SU-DHL-6 (cell line): ENCODE measurements at regions not wholly inside any gene's neighbourhood (a gene's known extent, or its start where the extent isn't known, plus 50 kb on each side); places are given as distances from the start of the nearest gene placed in this dataset.

ENCODE experiments used
- H2AFZ ChIP-seq: fragments of 200-600 bp; sonication (generic); 2 replicates; pipeline ENCODE4 v1.6.1; 2014; ENCODE audit warnings: low read depth, mild to moderate bottlenecking, moderate library complexity, mixed read lengths, antibody characterized with exemption, low read length; ENCODE audit not compliant: severe bottlenecking
- H3F3A ChIP-seq: fragments of 200-600 bp; shearing (Covaris generic); 2 replicates; pipeline ENCODE4 v1.6.0; 2016; ENCODE audit warnings: antibody characterized with exemption, mild to moderate bottlenecking; ENCODE audit not compliant: insufficient read depth
- H3K27ac ChIP-seq: fragments of 200-600 bp; sonication (generic); 2 replicates; pipeline ENCODE4 v1.5.1; 2016; ENCODE audit warnings: low read depth, mild to moderate bottlenecking, low read length, moderate library complexity, mixed read lengths
- H3K27me3 ChIP-seq: fragments of 200-600 bp; sonication (generic), shearing (Covaris generic); 2 replicates; pipeline ENCODE4 v1.6.0; 2014; ENCODE audit warnings: mild to moderate bottlenecking, low read length
- H3K36me3 ChIP-seq: fragments of 200-600 bp; sonication (generic); 2 replicates; pipeline ENCODE4 v1.6.1; 2014; ENCODE audit warnings: mild to moderate bottlenecking, low read length, mixed read lengths
- H3K4me2 ChIP-seq: fragments of 300-600, 200-600 bp; shearing (Covaris generic), sonication (generic); 2 replicates; pipeline ENCODE4 v1.6.0; 2014; ENCODE audit warnings: low read length, low read depth, mild to moderate bottlenecking; ENCODE audit not compliant: poor library complexity, severe bottlenecking
- H3K4me3 ChIP-seq: fragments of 200-600 bp; sonication (generic); 2 replicates; pipeline ENCODE4 v1.5.1; 2014; ENCODE audit warnings: antibody characterized with exemption, low read length, mild to moderate bottlenecking, mixed read lengths; ENCODE audit not compliant: insufficient read depth, poor library complexity, severe bottlenecking
- H3K79me2 ChIP-seq: fragments of 200-600 bp; sonication (generic); 2 replicates; pipeline ENCODE4 v1.6.1; 2014; ENCODE audit warnings: mild to moderate bottlenecking, low read length, moderate library complexity; ENCODE audit not compliant: insufficient read depth
- H3K9ac ChIP-seq: fragments of 200-600 bp; sonication (generic); 2 replicates; pipeline ENCODE4 v1.7.0; 2014; ENCODE audit warnings: mild to moderate bottlenecking, low read length
- H3K9me2 ChIP-seq: fragments of 200-600 bp; sonication (generic); replicated peaks from 2 replicates; pipeline ENCODE4 v1.6.1; 2014; ENCODE audit warnings: low read length; ENCODE audit not compliant: insufficient read depth
- H3K9me3 ChIP-seq: fragments of 200-600 bp; sonication (generic); 2 replicates; pipeline ENCODE4 v1.6.1; 2014; ENCODE audit warnings: low read length, mixed read lengths; ENCODE audit not compliant: insufficient read depth
- H4K20me1 ChIP-seq: fragments of 200-600 bp; sonication (generic); 2 replicates; pipeline ENCODE4 v1.6.1; 2014; ENCODE audit warnings: low read depth, mild to moderate bottlenecking, antibody characterized with exemption, low read length, moderate library complexity, mixed read lengths
- EZH2phosphoT487 ChIP-seq: fragments of 200-600 bp; sonication (generic), shearing (Covaris generic); conservative IDR thresholded peaks from 2 replicates; pipeline ENCODE4 v1.6.1; 2018; ENCODE audit warnings: mild to moderate bottlenecking, antibody characterized with exemption, low read length, moderate library complexity, mixed read lengths
- TF ChIP-seq, protein P1 (sequence below): fragments of 200-600 bp; sonication (generic); IDR thresholded peaks from one replicate; pipeline ENCODE4 v1.5.1; 2017; ENCODE audit warnings: antibody characterized with exemption, mild to moderate bottlenecking, low read length, moderate library complexity; ENCODE audit not compliant: insufficient read depth, poor library complexity, severe bottlenecking

DNA sequence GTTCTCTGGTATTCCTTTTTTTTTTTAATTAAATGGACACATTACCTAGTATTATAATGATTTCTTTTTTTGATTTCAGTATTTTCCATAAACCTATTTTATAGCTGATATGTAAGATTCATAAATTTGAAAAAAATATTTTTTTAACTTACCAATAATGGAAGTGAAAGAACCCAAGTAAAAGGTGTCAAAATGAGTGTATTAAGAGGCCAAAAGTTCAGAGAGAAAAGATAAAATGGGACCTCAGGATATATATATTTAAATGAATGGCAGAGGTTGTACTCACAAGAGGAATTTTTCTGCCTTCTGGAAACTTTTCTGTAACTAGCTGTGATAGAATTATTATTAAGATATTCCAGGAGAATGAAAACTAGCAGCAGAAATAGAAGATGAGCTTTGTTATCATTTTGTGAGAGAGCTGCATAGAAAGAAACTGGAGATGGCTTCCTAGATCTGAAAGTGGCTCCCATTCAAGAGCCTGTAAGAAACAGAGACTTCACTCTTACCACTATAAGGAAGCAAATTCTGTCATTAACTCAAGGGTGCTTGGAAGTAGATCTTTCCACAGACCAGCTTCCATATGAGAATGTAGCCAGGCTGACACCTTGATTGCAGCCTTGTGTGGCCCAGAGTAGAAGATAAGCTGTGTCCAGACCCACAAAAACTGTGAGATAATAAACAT lies 91.7 kb downstream of the MRPS30 start:
- Histone ChIP-seq H3K27ac (no peak overlapping the region), H3K4me2 (no peak overlapping the region), H3K4me3 (no peak overlapping the region), H3K9me2 (no peaks in the 10 kb centered on the region), H3K79me2 (no peaks in the 10 kb centered on the region), H3K9me3 (no peaks in the 10 kb centered on the region), H2AFZ (no peak overlapping the region), H3K36me3 (no peaks in the 10 kb centered on the region), H4K20me1 (no peaks in the 10 kb centered on the region), H3K27me3 (no peaks in the 10 kb centered on the region), H3F3A (no peaks in the 10 kb centered on the region), H3K9ac (no peak overlapping the region)
- TF ChIP-seq EZH2phosphoT487, result no peak
- TF ChIP-seq, protein P1, sequence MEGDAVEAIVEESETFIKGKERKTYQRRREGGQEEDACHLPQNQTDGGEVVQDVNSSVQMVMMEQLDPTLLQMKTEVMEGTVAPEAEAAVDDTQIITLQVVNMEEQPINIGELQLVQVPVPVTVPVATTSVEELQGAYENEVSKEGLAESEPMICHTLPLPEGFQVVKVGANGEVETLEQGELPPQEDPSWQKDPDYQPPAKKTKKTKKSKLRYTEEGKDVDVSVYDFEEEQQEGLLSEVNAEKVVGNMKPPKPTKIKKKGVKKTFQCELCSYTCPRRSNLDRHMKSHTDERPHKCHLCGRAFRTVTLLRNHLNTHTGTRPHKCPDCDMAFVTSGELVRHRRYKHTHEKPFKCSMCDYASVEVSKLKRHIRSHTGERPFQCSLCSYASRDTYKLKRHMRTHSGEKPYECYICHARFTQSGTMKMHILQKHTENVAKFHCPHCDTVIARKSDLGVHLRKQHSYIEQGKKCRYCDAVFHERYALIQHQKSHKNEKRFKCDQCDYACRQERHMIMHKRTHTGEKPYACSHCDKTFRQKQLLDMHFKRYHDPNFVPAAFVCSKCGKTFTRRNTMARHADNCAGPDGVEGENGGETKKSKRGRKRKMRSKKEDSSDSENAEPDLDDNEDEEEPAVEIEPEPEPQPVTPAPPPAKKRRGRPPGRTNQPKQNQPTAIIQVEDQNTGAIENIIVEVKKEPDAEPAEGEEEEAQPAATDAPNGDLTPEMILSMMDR, result no peak

DNA sequence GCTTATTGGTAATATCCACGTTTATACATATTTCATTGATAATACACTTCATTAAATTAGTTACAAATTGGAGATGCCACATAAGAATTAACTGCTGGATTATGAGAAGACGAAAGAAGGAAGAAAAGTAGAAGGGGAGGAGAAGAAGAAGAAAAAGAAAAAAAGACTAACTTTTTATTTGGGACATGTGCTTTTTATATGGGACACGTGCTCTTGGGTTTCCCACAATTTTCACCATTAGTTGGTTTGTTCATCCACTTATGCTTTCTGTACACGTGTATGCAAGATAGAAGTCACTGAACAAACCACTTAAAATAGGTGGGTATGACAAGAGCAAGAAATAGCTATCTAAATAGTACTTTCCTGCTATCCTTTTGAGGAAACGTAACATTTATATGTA lies 98.6 kb downstream of the MRPS30 start:
- no peak overlapping the region for H3K27ac ChIP-seq
- H2AFZ ChIP-seq, result no peak overlapping the region
- H3K79me2 ChIP-seq, result no peaks in the 10 kb centered on the region
- no peaks in the 10 kb centered on the region for H4K20me1 ChIP-seq
- no peak overlapping the region for H3K9ac ChIP-seq
- no peaks in the 10 kb centered on the region for H3F3A ChIP-seq
- no peaks in the 10 kb centered on the region for H3K9me3 ChIP-seq
- H3K4me3 ChIP-seq, result no peak overlapping the region
- no peak overlapping the region for H3K4me2 ChIP-seq
- H3K36me3 ChIP-seq, result no peaks in the 10 kb centered on the region
- no peak for TF ChIP-seq EZH2phosphoT487
- no peaks in the 10 kb centered on the region for H3K27me3 ChIP-seq
- no peaks in the 10 kb centered on the region for H3K9me2 ChIP-seq

DNA sequence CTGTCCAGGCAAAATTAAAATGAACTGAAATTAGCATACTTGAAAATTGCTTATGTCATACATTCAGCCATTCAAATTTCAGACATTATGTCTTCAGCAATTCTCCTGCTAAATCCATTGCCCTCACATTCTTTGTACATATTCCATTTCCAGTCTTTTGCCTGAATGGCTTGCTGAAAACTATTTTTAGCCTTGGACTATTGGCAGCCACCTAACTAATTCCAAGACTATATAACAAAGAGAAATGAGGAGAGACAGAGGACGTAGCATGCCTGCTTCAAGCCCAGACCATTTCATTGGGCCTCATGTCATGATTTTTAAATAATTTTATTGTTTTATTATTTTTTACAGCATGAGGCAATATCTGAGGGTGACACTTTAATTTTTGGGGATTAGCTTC lies 100.3 kb downstream of the MRPS30 start:
- no peaks in the 10 kb centered on the region for H3K79me2 ChIP-seq
- no peaks in the 10 kb centered on the region for H3K27me3 ChIP-seq
- no peak overlapping the region for H2AFZ ChIP-seq
- H3K27ac ChIP-seq, result no peak overlapping the region
- no peaks in the 10 kb centered on the region for H4K20me1 ChIP-seq
- H3K9me2 ChIP-seq, result no peaks in the 10 kb centered on the region
- H3K4me3 ChIP-seq, result no peak overlapping the region
- TF ChIP-seq, protein P1, result no peak
- TF ChIP-seq EZH2phosphoT487, result no peak
- H3F3A ChIP-seq, result no peaks in the 10 kb centered on the region
- no peaks in the 10 kb centered on the region for H3K9me3 ChIP-seq
- no peak overlapping the region for H3K9ac ChIP-seq
- H3K4me2 ChIP-seq, result no peak overlapping the region
- no peaks in the 10 kb centered on the region for H3K36me3 ChIP-seq

DNA sequence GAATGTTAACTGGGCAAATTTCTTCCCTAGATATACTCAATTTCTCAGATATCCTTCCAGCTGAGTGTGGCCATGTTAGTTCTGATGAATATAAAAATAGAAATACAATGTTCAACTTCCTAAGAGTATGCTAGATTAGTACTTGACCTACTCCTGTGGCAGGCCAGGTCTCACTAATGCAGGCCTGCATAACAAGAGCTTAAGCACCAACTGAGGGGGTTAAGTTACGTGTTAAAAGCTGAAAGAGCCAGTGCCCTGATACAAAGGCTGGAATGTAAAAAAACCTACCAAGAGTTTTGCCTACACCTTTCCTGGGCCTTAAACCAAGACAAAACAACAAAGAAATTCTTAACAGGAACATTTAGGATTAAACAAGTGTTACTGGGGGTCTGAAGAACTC lies 102.8 kb downstream of the MRPS30 start:
- H3K9me2 ChIP-seq, result no peaks in the 10 kb centered on the region
- H3K4me2 ChIP-seq, result no peak overlapping the region
- H3K27me3 ChIP-seq, result no peaks in the 10 kb centered on the region
- no peak overlapping the region for H3K9ac ChIP-seq
- H3F3A ChIP-seq, result no peaks in the 10 kb centered on the region
- H3K79me2 ChIP-seq, result no peaks in the 10 kb centered on the region
- H3K9me3 ChIP-seq, result no peaks in the 10 kb centered on the region
- H3K27ac ChIP-seq, result no peak overlapping the region
- no peaks in the 10 kb centered on the region for H3K36me3 ChIP-seq
- H3K4me3 ChIP-seq, result no peak overlapping the region
- H2AFZ ChIP-seq, result no peak overlapping the region
- TF ChIP-seq EZH2phosphoT487, result no peak
- TF ChIP-seq, protein P1, result no peak
- no peaks in the 10 kb centered on the region for H4K20me1 ChIP-seq
